Caco-2 (cell line): ENCODE measurements at regions not wholly inside any gene's neighbourhood (a gene's known extent, or its start where the extent isn't known, plus 50 kb on each side); places are given as distances from the start of the nearest gene placed in this dataset.

Experiments used
- BruUV-seq: library from RNA; stranded (reverse); fragments of 400-500 nt; replicated peaks from 2 replicates; lab custom pipeline; 2021; lab: Mats Ljungman, UMichigan
- CTCF ChIA-PET: fragments of 300-600 bp; sonication (Branson Sonifier 250); formaldehyde crosslinking; loops from one replicate; lab custom pipeline; 2022; ENCODE audit warnings: antibody characterized with exemption; lab: Charles Lee
- POLR2A ChIA-PET: fragments of 300-600 bp; sonication (Branson Sonifier 250); formaldehyde crosslinking; loops from one replicate; lab custom pipeline; 2022; ENCODE audit warnings: antibody characterized with exemption; lab: Charles Lee
- DNase-seq, 2 experiments: peaks; one replicate each; pipeline versions ENCODE4 v3.0.0 to v3.0.0-alpha.2; 2020 to 2022
- H3K27me3 ChIP-seq: replicated peaks from 2 replicates; pipeline ENCODE4 v1.6.0; 2011; ENCODE audit warnings: low read length; ENCODE audit not compliant: control insufficient read depth, insufficient read depth
- H3K36me3 ChIP-seq: 2 replicates; pipeline ENCODE4 v1.5.1; 2011; ENCODE audit warnings: low read length; ENCODE audit not compliant: control insufficient read depth, insufficient read depth
- H3K4me1 ChIP-seq: fragments of 250-450 bp; sonication (Bioruptor Pico); 2 replicates; pipeline ENCODE4 v1.5.1; 2020; ENCODE audit warnings: mild to moderate bottlenecking
- H3K4me3 ChIP-seq: 2 replicates; pipeline ENCODE4 v1.5.1; 2011; ENCODE audit warnings: low read depth, mild to moderate bottlenecking, control low read depth, low read length
- H3K9me3 ChIP-seq: fragments of 250-450 bp; sonication (Bioruptor Pico); 2 replicates; pipeline ENCODE4 v1.5.1; 2020; ENCODE audit warnings: mild to moderate bottlenecking, moderate library complexity
- H3K27ac Mint-ChIP-seq: one replicate; pipeline ENCODE4 v1.8.0; 2022; ENCODE audit warnings: mixed read lengths; ENCODE audit not compliant: unreplicated experiment
- H3K27me3 Mint-ChIP-seq: one replicate; pipeline ENCODE4 v1.8.0; 2022; ENCODE audit warnings: mixed read lengths; ENCODE audit not compliant: insufficient read depth, unreplicated experiment
- H3K36me3 Mint-ChIP-seq: one replicate; pipeline ENCODE4 v1.8.0; 2022; ENCODE audit warnings: mild to moderate bottlenecking, mixed read lengths; ENCODE audit not compliant: insufficient read depth, unreplicated experiment
- H3K4me1 Mint-ChIP-seq: one replicate; pipeline ENCODE4 v1.8.0; 2022; ENCODE audit warnings: low read depth, mixed read lengths; ENCODE audit not compliant: unreplicated experiment
- H3K4me3 Mint-ChIP-seq: one replicate; pipeline ENCODE4 v1.8.0; 2022; ENCODE audit warnings: mild to moderate bottlenecking, moderate library complexity, mixed read lengths; ENCODE audit not compliant: unreplicated experiment
- H3K9me3 Mint-ChIP-seq: one replicate; pipeline ENCODE4 v1.8.0; 2022; ENCODE audit warnings: mixed read lengths; ENCODE audit not compliant: unreplicated experiment
- CTCF ChIP-seq, 2 experiments: fragments of 200-600 bp in 1 of 2; IDR thresholded peaks; 1 replicate in 1 of 2; 2 replicates in 1 of 2; pipeline versions ENCODE4 v1.5.1 to v1.8.0; 2011 to 2022; ENCODE audit warnings: antibody characterized with exemption in 1 of 2, control low read depth in 1 of 2, inconsistent platforms in 1 of 2, low read depth in 1 of 2, low read length in 1 of 2, mild to moderate bottlenecking in 1 of 2, moderate library complexity in 1 of 2; ENCODE audit not compliant: insufficient read depth in 1 of 2, severe bottlenecking in 1 of 2, unreplicated experiment in 1 of 2
- intact Hi-C: fragments of 100-400 bp; cut with micrococcal nuclease; formaldehyde crosslinking; loops from one replicate; pipeline ENCODE4 v1.10.0; 2022; ENCODE audit not compliant: unreplicated experiment

- H3K27me3 ChIP-seq: no peaks in the 10 kb centered on the region
- no peaks in the 10 kb centered on the region for H3K4me1 ChIP-seq
- no peaks in the 10 kb centered on the region for H3K9me3 ChIP-seq
- ChIA-PET POLR2A (no interaction called here), CTCF (no interaction called here)
- TF ChIP-seq CTCF (IDR thresholded peaks at IDR 0.05; ENCODE audit: insufficient read depth in 1 of 2, low read depth in 1 of 2, low read length in 1 of 2, severe bottlenecking in 1 of 2, unreplicated experiment in 1 of 2): no peak
- Mint-ChIP-seq H3K27ac (no peak overlapping the region), H3K4me1 (no peaks in the 10 kb centered on the region), H3K36me3 (no peaks in the 10 kb centered on the region), H3K4me3 (no peak overlapping the region), H3K9me3 (no peaks in the 10 kb centered on the region), H3K27me3 (no peaks in the 10 kb centered on the region)
- intact Hi-C loops: no loop called here
- H3K4me3 ChIP-seq: no peak overlapping the region
- H3K36me3 ChIP-seq: no peaks in the 10 kb centered on the region
- DNase-seq: no peak
- BruUV-seq: no TSS peak
These were observed 62.4 kb downstream of the CLDN17 start for GRCh38 chr21:30104241-30104640.

GRCh38 chr21:30102871-30103270, 63.7 kb downstream of the CLDN17 start:
- peaks cover 3% of the 10 kb centered on the region for H3K27me3 Mint-ChIP-seq
- H3K4me1 ChIP-seq: no peaks in the 10 kb centered on the region
- H3K27me3 ChIP-seq: no peaks in the 10 kb centered on the region
- no peaks in the 10 kb centered on the region for H3K9me3 Mint-ChIP-seq
- POLR2A ChIA-PET: no interaction called here
- H3K36me3 Mint-ChIP-seq: no peaks in the 10 kb centered on the region
- no peaks in the 10 kb centered on the region for H3K9me3 ChIP-seq
- CTCF ChIA-PET: no interaction called here
- H3K36me3 ChIP-seq: no peaks in the 10 kb centered on the region
- H3K4me1 Mint-ChIP-seq: no peaks in the 10 kb centered on the region
- no peak for TF ChIP-seq CTCF (IDR thresholded peaks at IDR 0.05; ENCODE audit: insufficient read depth in 1 of 2, low read depth in 1 of 2, low read length in 1 of 2, severe bottlenecking in 1 of 2, unreplicated experiment in 1 of 2)
- intact Hi-C loops: no loop called here
- H3K27ac Mint-ChIP-seq: no peak overlapping the region
- BruUV-seq: no TSS peak
- no peak for DNase-seq
- no peak overlapping the region for H3K4me3 ChIP-seq
- H3K4me3 Mint-ChIP-seq: no peak overlapping the region

GRCh38 chr21:30101967-30102366, 64.6 kb downstream of the CLDN17 start:
- H3K4me3 ChIP-seq: no peak overlapping the region
- no peak overlapping the region for H3K4me3 Mint-ChIP-seq
- H3K36me3 ChIP-seq: no peaks in the 10 kb centered on the region
- H3K9me3 ChIP-seq: no peaks in the 10 kb centered on the region
- CTCF ChIA-PET: no interaction called here
- TF ChIP-seq CTCF (IDR thresholded peaks at IDR 0.05; ENCODE audit: insufficient read depth in 1 of 2, low read depth in 1 of 2, low read length in 1 of 2, severe bottlenecking in 1 of 2, unreplicated experiment in 1 of 2): no peak
- no peaks in the 10 kb centered on the region for H3K4me1 ChIP-seq
- DNase-seq: no peak
- intact Hi-C loops: no loop called here
- H3K27me3 Mint-ChIP-seq: peaks cover 3% of the 10 kb centered on the region
- H3K27me3 ChIP-seq: no peaks in the 10 kb centered on the region
- H3K27ac Mint-ChIP-seq: no peak overlapping the region
- POLR2A ChIA-PET: no interaction called here
- no TSS peak for BruUV-seq
- H3K9me3 Mint-ChIP-seq: no peaks in the 10 kb centered on the region
- no peaks in the 10 kb centered on the region for H3K36me3 Mint-ChIP-seq
- H3K4me1 Mint-ChIP-seq: no peaks in the 10 kb centered on the region
